CD4-positive, alpha-beta T cell (primary cell): ENCODE measurements at regions not wholly inside any gene's neighbourhood (a gene's known extent, or its start where the extent isn't known, plus 50 kb on each side); places are given as distances from the start of the nearest gene placed in this dataset.

Experiments
- ATAC-seq: fragments of 200-7000 bp; cut with Tn5 transposase; one replicate; pipeline ENCODE4 v1.10.0; 2022; ENCODE audit warnings: mild to moderate bottlenecking; ENCODE audit not compliant: poor library complexity
- CTCF ChIA-PET: fragments of 350-600 bp; sonication (Branson Sonifier 250); formaldehyde crosslinking; loops from one replicate; lab custom pipeline; 2021; ENCODE audit warnings: antibody characterized with exemption, inconsistent platforms; lab: Charles Lee
- POLR2A ChIA-PET: fragments of 350-600 bp; sonication (Branson Sonifier 250); formaldehyde crosslinking; loops from one replicate; lab custom pipeline; 2021; ENCODE audit warnings: antibody characterized with exemption, inconsistent platforms; lab: Charles Lee
- DNase-seq, 14 experiments: peaks; one replicate each; pipeline ENCODE4 v3.0.0-alpha.2; 2013 to 2020; ENCODE audit warnings: mixed read lengths in 2 of 14
- H3K27ac ChIP-seq, 2 donors: one replicate each; pipeline versions ENCODE4 v1.5.1 to v1.7.0; 2013; ENCODE audit warnings: low read length in 2 of 2, low read depth in 1 of 2, mild to moderate bottlenecking in 1 of 2
- H3K27me3 ChIP-seq, 2 experiments: 1 replicate in 1 of 2; 2 replicates in 1 of 2; pipeline versions ENCODE4 v1.6.1 to v1.7.0; 2013; ENCODE audit warnings: low read length in 2 of 2, control low read depth in 1 of 2, mild to moderate bottlenecking in 1 of 2, moderate library complexity in 1 of 2; ENCODE audit not compliant: insufficient read depth in 2 of 2, control insufficient read depth in 1 of 2
- H3K36me3 ChIP-seq: one replicate; pipeline ENCODE4 v1.6.1; 2013; ENCODE audit warnings: low read length, control low read depth; ENCODE audit not compliant: insufficient read depth
- H3K4me1 ChIP-seq: one replicate; pipeline ENCODE4 v1.6.1; 2013; ENCODE audit warnings: low read length, control low read depth; ENCODE audit not compliant: insufficient read depth
- H3K4me3 ChIP-seq: one replicate; pipeline ENCODE4 v1.5.1; 2013; ENCODE audit warnings: mild to moderate bottlenecking, low read length, moderate library complexity
- H3K9me3 ChIP-seq, 2 experiments: 1 replicate in 1 of 2; 2 replicates in 1 of 2; pipeline versions ENCODE4 v1.6.1 to v1.7.0; 2013; ENCODE audit warnings: low read length in 2 of 2, mild to moderate bottlenecking in 2 of 2, control low read depth in 1 of 2, moderate library complexity in 1 of 2; ENCODE audit not compliant: control insufficient read depth in 1 of 2, insufficient read depth in 1 of 2
- H3K27ac Mint-ChIP-seq: one replicate; pipeline ENCODE4 v1.8.0; 2020; ENCODE audit warnings: mixed read lengths
- H3K27me3 Mint-ChIP-seq: one replicate; pipeline ENCODE4 v1.8.0; 2021; ENCODE audit warnings: mixed read lengths
- H3K36me3 Mint-ChIP-seq: one replicate; pipeline ENCODE4 v1.8.0; 2021; ENCODE audit warnings: low read depth, mixed read lengths
- H3K4me1 Mint-ChIP-seq: one replicate; pipeline ENCODE4 v1.8.0; 2021; ENCODE audit warnings: low read depth, mixed read lengths
- H3K4me3 Mint-ChIP-seq: one replicate; pipeline ENCODE4 v1.8.0; 2020; ENCODE audit warnings: mild to moderate bottlenecking, mixed read lengths
- H3K9me3 Mint-ChIP-seq: one replicate; pipeline ENCODE4 v1.8.0; 2020; ENCODE audit warnings: mixed read lengths
- intact Hi-C, 2 experiments: fragments of 100-400 bp; cut with DNase I in 1 of 2; cut with micrococcal nuclease in 1 of 2; formaldehyde crosslinking; loops; one replicate each; pipeline versions ENCODE4 v1.15.1 to v1.9.0; 2023 to 2025; cut with DNase I, micrococcal nuclease
- TF ChIP-seq, protein P1 (sequence below): fragments of 200-600 bp; IDR thresholded peaks from one replicate; pipeline ENCODE4 v1.8.0; 2022; ENCODE audit warnings: antibody characterized with exemption, mild to moderate bottlenecking

DNA sequence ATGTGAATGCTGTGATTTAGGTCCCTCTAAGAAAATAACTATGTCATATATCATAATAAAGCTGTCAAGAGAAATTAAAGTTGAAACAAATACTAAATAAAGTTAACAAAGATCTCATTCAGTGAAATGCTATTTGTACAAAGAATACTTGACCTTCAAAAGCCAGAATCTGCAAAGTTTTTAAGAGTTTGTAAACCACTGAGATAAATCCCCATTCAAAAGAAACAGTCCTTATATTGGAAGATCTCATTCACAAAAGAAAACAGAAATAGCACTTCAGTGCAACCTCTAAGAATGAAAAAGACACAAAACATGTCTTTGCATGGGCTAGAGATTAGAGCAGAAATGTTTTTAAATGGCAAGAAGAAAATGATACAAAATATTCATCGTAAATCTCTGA, 149.1 kb upstream of the USP38 start:
- TF ChIP-seq, protein P1, sequence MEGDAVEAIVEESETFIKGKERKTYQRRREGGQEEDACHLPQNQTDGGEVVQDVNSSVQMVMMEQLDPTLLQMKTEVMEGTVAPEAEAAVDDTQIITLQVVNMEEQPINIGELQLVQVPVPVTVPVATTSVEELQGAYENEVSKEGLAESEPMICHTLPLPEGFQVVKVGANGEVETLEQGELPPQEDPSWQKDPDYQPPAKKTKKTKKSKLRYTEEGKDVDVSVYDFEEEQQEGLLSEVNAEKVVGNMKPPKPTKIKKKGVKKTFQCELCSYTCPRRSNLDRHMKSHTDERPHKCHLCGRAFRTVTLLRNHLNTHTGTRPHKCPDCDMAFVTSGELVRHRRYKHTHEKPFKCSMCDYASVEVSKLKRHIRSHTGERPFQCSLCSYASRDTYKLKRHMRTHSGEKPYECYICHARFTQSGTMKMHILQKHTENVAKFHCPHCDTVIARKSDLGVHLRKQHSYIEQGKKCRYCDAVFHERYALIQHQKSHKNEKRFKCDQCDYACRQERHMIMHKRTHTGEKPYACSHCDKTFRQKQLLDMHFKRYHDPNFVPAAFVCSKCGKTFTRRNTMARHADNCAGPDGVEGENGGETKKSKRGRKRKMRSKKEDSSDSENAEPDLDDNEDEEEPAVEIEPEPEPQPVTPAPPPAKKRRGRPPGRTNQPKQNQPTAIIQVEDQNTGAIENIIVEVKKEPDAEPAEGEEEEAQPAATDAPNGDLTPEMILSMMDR: no peak
- Histone ChIP-seq H3K27me3 (no peaks in the 10 kb centered on the region), H3K9me3 (no peaks in the 10 kb centered on the region), H3K4me3 (no peak overlapping the region), H3K36me3 (no peaks in the 10 kb centered on the region), H3K4me1 (no peaks in the 10 kb centered on the region), H3K27ac (no peak overlapping the region)
- Mint-ChIP-seq H3K4me3 (no peak overlapping the region), H3K36me3 (no peaks in the 10 kb centered on the region), H3K9me3 (no peaks in the 10 kb centered on the region), H3K27me3 (peaks cover 15% of the 10 kb centered on the region), H3K4me1 (no peaks in the 10 kb centered on the region), H3K27ac (no peak overlapping the region)
- ATAC-seq (no peak), DNase-seq (no peak)
- ChIA-PET CTCF (no interaction called here), POLR2A (no interaction called here)
- intact Hi-C loops: no loop called here

GRCh38 chr4:143036443-143036842, 148.3 kb upstream of the USP38 start:
- ChIA-PET POLR2A (no interaction called here), CTCF (no interaction called here)
- Histone ChIP-seq H3K27ac (no peak overlapping the region), H3K9me3 (no peaks in the 10 kb centered on the region), H3K36me3 (no peaks in the 10 kb centered on the region), H3K27me3 (no peaks in the 10 kb centered on the region), H3K4me1 (no peaks in the 10 kb centered on the region), H3K4me3 (no peak overlapping the region)
- intact Hi-C loops: no loop called here
- Mint-ChIP-seq H3K4me1 (no peaks in the 10 kb centered on the region), H3K27me3 (peaks cover 15% of the 10 kb centered on the region), H3K4me3 (no peak overlapping the region), H3K36me3 (no peaks in the 10 kb centered on the region), H3K9me3 (no peaks in the 10 kb centered on the region), H3K27ac (no peak overlapping the region)
- ATAC-seq (no peak), DNase-seq (no peak)
- TF ChIP-seq, protein P1: no peak

DNA sequence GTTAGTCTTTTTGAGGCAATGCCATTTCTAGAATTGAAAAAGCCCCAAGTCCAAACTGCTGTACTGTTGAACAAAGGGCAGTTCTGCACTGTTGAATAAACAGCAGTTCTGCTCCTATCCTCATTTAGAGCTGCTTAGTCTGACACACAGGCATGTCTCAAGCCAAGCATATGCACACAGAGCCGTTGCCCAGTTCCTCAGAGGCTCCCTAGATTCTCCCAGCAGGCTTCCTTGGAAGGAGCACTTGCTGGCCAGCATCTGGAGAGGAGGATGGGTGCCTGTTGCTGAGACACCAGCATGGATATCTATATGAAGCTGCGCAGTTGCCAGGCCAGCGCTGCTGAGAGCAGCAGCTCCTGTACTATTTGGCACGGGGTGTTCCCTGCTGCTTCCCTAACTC, 138.3 kb upstream of the USP38 start:
- intact Hi-C loops: no loop called here
- H3K4me3 Mint-ChIP-seq: no peak overlapping the region

More for the DNA sequence above, 138.3 kb upstream of the USP38 start:
- H3K27me3 ChIP-seq: no peaks in the 10 kb centered on the region
- Mint-ChIP-seq H3K9me3 (no peaks in the 10 kb centered on the region), H3K4me1 (no peaks in the 10 kb centered on the region), H3K27ac (no peak overlapping the region), H3K27me3 (no peaks in the 10 kb centered on the region), H3K36me3 (no peaks in the 10 kb centered on the region)
- TF ChIP-seq, protein P1: no peak
- H3K27ac ChIP-seq: no peak overlapping the region
- ATAC-seq (no peak), DNase-seq (no peak)
- peaks cover 0 to 3% of the 10 kb centered on the region in 2 experiments for H3K9me3 ChIP-seq
- CTCF ChIA-PET: no interaction called here
- no peaks in the 10 kb centered on the region for H3K4me1 ChIP-seq
- POLR2A ChIA-PET: no interaction called here
- no peaks in the 10 kb centered on the region for H3K36me3 ChIP-seq
- H3K4me3 ChIP-seq: no peak overlapping the region
